ENCODE measurements at regions not wholly inside any gene's neighbourhood (a gene's known extent, or its start where the extent isn't known, plus 50 kb on each side); places are given as distances from the start of the nearest gene placed in this dataset.
A peak's percentile ranks its signal among the peaks of the same experiment; 100 is the strongest.

- H3K27me3 ChIP-seq: no peaks in the 10 kb centered on the region
- TF ChIP-seq, protein P1, sequence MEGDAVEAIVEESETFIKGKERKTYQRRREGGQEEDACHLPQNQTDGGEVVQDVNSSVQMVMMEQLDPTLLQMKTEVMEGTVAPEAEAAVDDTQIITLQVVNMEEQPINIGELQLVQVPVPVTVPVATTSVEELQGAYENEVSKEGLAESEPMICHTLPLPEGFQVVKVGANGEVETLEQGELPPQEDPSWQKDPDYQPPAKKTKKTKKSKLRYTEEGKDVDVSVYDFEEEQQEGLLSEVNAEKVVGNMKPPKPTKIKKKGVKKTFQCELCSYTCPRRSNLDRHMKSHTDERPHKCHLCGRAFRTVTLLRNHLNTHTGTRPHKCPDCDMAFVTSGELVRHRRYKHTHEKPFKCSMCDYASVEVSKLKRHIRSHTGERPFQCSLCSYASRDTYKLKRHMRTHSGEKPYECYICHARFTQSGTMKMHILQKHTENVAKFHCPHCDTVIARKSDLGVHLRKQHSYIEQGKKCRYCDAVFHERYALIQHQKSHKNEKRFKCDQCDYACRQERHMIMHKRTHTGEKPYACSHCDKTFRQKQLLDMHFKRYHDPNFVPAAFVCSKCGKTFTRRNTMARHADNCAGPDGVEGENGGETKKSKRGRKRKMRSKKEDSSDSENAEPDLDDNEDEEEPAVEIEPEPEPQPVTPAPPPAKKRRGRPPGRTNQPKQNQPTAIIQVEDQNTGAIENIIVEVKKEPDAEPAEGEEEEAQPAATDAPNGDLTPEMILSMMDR (IDR thresholded peaks at IDR 0.05): no peak
- TF ChIP-seq POLR2A (IDR thresholded peaks at IDR 0.05): no peak
- 91 to 93% (median 91%) methylated on average over 8 to 11 of the region's 11 CpGs for WGBS, 4 donors
- H3K4me1 ChIP-seq: peaks cover 11 to 92% (median 67%) of the 10 kb centered on the region in 12 donors
- DNase-seq (peak in 1 of 5 donors; percentile 19), ATAC-seq (no peak)
- H3K9me3 ChIP-seq: no peaks in the 10 kb centered on the region
- peak overlapping the region in 11 of 12 donors; percentile 36 to 100 (median 98) for H3K27ac ChIP-seq
- H3K36me3 ChIP-seq: peaks cover 0 to 18% (median 4%) of the 10 kb centered on the region in 9 donors
- H3K4me3 ChIP-seq: no peak overlapping the region
- intact Hi-C loops (cut with DNase I): loop anchor here in 2 of 10 donors (5.0 kb wide), 1 partner anchor 113 kb away; no protein-coding TSS in a partner anchor
Measured at GRCh38 chr9:129494113-129494789, 126.7 kb downstream of the C9orf50 start.

DNA sequence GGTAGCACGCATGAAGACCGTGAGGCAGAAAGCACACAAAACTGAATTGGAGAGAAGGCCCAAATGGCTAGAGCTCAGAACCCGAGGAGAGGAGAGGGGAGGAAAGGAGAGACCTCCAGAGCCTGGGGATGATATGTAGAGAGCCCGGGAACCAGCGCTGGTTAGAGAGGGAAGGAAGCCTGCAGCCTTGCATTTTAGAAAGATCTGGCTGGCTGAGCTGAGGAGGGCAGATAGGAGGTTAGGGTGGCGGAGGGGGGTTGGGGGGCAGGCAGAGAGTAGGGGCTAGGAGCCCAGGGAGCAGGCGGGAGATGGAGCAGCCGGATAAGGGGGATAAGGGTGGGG, 127.2 kb downstream of the C9orf50 start:
- Histone ChIP-seq H3K27me3 (no peaks in the 10 kb centered on the region), H3K27ac (peak overlapping the region in 7 of 12 donors; percentile 9 to 100 (median 98)), H3K36me3 (peaks cover 0 to 18% (median 4%) of the 10 kb centered on the region in 9 donors), H3K4me3 (no peak overlapping the region), H3K9me3 (no peaks in the 10 kb centered on the region), H3K4me1 (peaks cover 11 to 93% (median 63%) of the 10 kb centered on the region in 12 donors)
- DNase-seq (peak in 1 of 5 donors; percentile 23), ATAC-seq (no peak)
- TF ChIP-seq, protein P1 (IDR thresholded peaks at IDR 0.05): no peak
- no peak for TF ChIP-seq POLR2A (IDR thresholded peaks at IDR 0.05)
- 77 to 82% (median 79%) methylated on average over 8 of the region's 8 CpGs for WGBS, 4 donors
- intact Hi-C loops (cut with DNase I): loop anchor here in 2 of 10 donors (5.0 kb wide), 1 partner anchor 114 kb away; no protein-coding TSS in a partner anchor

- intact Hi-C loops (cut with DNase I): loop anchor here in 2 of 10 donors (5.0 kb wide), 1 partner anchor 114 kb away; no protein-coding TSS in a partner anchor
- WGBS, 4 donors: 86 to 93% (median 87%) methylated on average over 9 of the region's 9 CpGs
- no peak for TF ChIP-seq POLR2A (IDR thresholded peaks at IDR 0.05)
- Histone ChIP-seq H3K36me3 (peaks cover 0 to 18% (median 4%) of the 10 kb centered on the region in 9 donors), H3K9me3 (no peaks in the 10 kb centered on the region), H3K27ac (peak overlapping the region in 8 of 12 donors; percentile 9 to 100 (median 72)), H3K4me3 (no peak overlapping the region), H3K27me3 (no peaks in the 10 kb centered on the region), H3K4me1 (peaks cover 11 to 90% (median 59%) of the 10 kb centered on the region in 12 donors)
- ATAC-seq: no peak
- peak in 1 of 5 donors; percentile 22 for DNase-seq
Measured at GRCh38 chr9:129493002-129493705, 127.7 kb downstream of the C9orf50 start.

- 39 to 76% (median 58%) methylated on average over 6 to 8 of the region's 8 CpGs for WGBS, 4 donors
- ATAC-seq (no peak), DNase-seq (peak in 4 of 5 donors; percentile 75 to 81 (median 77))
- TF ChIP-seq, protein P1 (IDR thresholded peaks at IDR 0.05): no peak
- TF ChIP-seq POLR2A (IDR thresholded peaks at IDR 0.05): no peak
- H3K9me3 ChIP-seq: no peaks in the 10 kb centered on the region
- peak overlapping the region in 8 of 12 donors; percentile 54 to 68 (median 64) for H3K4me3 ChIP-seq
- peak overlapping the region; percentile 93 to 100 (median 99) for H3K27ac ChIP-seq
- H3K36me3 ChIP-seq: peaks cover 0 to 18% (median 4%) of the 10 kb centered on the region in 9 donors
- intact Hi-C loops (cut with DNase I): loop anchor here in 2 of 10 donors (2.0 to 5.0 kb wide), 2 partner anchors 116 to 321 kb away; no protein-coding TSS in a partner anchor
- no peaks in the 10 kb centered on the region for H3K27me3 ChIP-seq
- peaks cover 14 to 92% (median 65%) of the 10 kb centered on the region in 12 donors for H3K4me1 ChIP-seq
Measured at GRCh38 chr9:129491487-129491855, 129.4 kb downstream of the C9orf50 start.

Data from heart left ventricle (tissue), 16 donors.